Activated CD8-positive, alpha-beta memory T cell treated with anti-CD3 and anti-CD28 coated beads, Interleukin-2, amount 10 ng/mL, durations not matched to agents 7 days and 5 days (primary cell): ENCODE measurements at regions not wholly inside any gene's neighbourhood (a gene's known extent, or its start where the extent isn't known, plus 50 kb on each side); places are given as distances from the start of the nearest gene placed in this dataset.

Experiments
- ATAC-seq: fragments of 150-1000 bp; cut with Tn5 transposase; one replicate; pipeline ENCODE4 v1.10.0; 2021; ENCODE audit warnings: moderate library complexity
- CTCF ChIA-PET: fragments of 350-600 bp; sonication (Branson Sonifier 250); formaldehyde crosslinking; loops from one replicate; lab custom pipeline; 2021; ENCODE audit warnings: antibody characterized with exemption; lab: Charles Lee
- DNase-seq: peaks from one replicate; pipeline ENCODE4 v3.0.0-alpha.2; 2020
- H3K27ac Mint-ChIP-seq: one replicate; pipeline ENCODE4 v1.8.0; 2021; ENCODE audit warnings: mild to moderate bottlenecking, mixed read lengths
- H3K27me3 Mint-ChIP-seq: one replicate; pipeline ENCODE4 v1.8.0; 2021; ENCODE audit warnings: mixed read lengths
- H3K36me3 Mint-ChIP-seq: one replicate; pipeline ENCODE4 v1.8.0; 2021; ENCODE audit warnings: mild to moderate bottlenecking, mixed read lengths
- H3K4me1 Mint-ChIP-seq: one replicate; pipeline ENCODE4 v1.8.0; 2021; ENCODE audit warnings: mixed read lengths
- H3K4me3 Mint-ChIP-seq: one replicate; pipeline ENCODE4 v1.8.0; 2021; ENCODE audit warnings: mild to moderate bottlenecking, moderate library complexity, mixed read lengths
- H3K9me3 Mint-ChIP-seq: one replicate; pipeline ENCODE4 v1.8.0; 2022; ENCODE audit warnings: low read depth, mixed read lengths

DNA sequence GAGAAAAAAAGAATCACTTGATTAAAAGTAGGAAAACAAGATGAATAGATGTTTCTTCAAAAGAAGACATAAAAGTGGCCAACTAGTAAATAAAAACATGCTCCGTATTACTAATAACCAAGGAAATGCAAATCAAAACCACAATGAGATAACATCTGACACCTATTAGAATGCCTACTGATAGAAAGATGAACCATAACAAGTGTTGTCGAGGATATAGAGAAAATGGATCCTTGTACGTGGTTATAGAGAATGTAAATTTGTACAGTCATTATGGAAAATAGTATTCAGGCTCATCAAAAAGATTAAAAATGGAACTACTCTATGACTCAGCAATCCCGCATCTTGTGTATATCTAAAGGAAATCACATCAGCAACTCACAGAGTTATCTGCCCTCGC lies 415.8 kb upstream of the SLITRK5 start:
- no peak overlapping the region for H3K27ac Mint-ChIP-seq
- ATAC-seq, result no peak
- no peaks in the 10 kb centered on the region for H3K36me3 Mint-ChIP-seq
- H3K9me3 Mint-ChIP-seq, result peaks cover 6% of the 10 kb centered on the region
- CTCF ChIA-PET, result no interaction called here
- no peaks in the 10 kb centered on the region for H3K27me3 Mint-ChIP-seq
- DNase-seq, result no peak
- no peaks in the 10 kb centered on the region for H3K4me1 Mint-ChIP-seq
- no peak overlapping the region for H3K4me3 Mint-ChIP-seq

DNA sequence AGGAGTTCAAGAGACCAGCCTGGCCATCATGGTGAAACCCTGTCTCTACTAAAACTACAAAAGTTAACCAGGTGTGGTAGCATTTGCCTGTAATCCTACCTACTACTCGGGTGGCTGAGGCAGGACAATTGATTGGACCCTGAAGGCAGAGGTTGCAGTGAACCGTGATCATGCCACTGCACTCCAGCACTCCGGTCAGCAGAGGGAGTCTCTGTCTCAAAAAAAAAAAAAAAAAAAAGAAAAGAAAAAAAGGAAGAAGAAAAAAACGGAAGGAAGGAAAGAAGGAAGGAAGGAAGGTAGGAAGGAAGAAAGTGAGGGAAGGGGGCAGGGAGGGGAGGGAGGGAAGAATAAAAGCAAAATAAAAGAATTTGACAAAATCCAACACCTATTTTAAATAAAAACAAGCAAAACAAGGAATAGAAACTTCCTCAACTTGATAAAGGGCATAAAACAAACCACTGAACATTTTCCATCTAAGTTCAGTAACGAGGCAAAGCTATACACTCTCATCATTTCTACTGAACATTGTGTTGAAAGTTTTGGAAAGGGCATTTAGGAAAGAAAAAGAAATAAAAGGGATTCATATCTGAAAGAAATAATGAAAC lies 411.6 kb upstream of the SLITRK5 start:
- DNase-seq (no peak), ATAC-seq (no peak)
- Mint-ChIP-seq H3K4me3 (no peak overlapping the region), H3K27me3 (no peaks in the 10 kb centered on the region), H3K27ac (no peak overlapping the region), H3K36me3 (no peaks in the 10 kb centered on the region), H3K4me1 (no peaks in the 10 kb centered on the region), H3K9me3 (peaks cover 6% of the 10 kb centered on the region)
- CTCF ChIA-PET, result no interaction called here

GRCh38 chr13:87274209-87274819 lies 396.9 kb upstream of the SLITRK5 start:
- H3K27ac Mint-ChIP-seq, result no peak overlapping the region
- H3K4me3 Mint-ChIP-seq, result no peak overlapping the region
- no peak for DNase-seq
- no peaks in the 10 kb centered on the region for H3K4me1 Mint-ChIP-seq
- H3K36me3 Mint-ChIP-seq, result no peaks in the 10 kb centered on the region
- peaks cover 3% of the 10 kb centered on the region for H3K9me3 Mint-ChIP-seq
- ATAC-seq, result no peak
- CTCF ChIA-PET, result interaction anchor here (0.5 to 1.4 kb wide), 3 partner anchors 8 to 404 kb away, joined by 3 to 7 read pairs (median 5); no protein-coding TSS in a partner anchor
- H3K27me3 Mint-ChIP-seq, result no peaks in the 10 kb centered on the region

DNA sequence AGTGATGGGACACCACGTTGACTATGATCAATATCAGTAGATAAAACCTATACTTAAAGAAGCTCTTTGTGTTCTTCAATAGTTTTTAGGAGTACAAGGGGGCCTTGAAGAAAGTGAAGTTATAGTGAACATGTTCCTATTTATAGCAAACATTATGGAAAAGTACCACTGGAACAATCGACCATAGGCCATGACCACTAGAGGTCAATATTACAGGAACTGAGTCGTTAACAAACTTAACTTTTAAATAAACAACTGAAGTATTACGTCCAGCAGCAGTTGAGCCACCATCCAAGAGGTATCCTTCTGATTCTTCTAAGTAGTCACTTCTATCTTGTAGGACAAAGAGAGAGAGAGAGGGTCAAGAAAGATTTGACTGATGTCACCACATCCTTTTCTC lies 391.0 kb upstream of the SLITRK5 start:
- DNase-seq, result no peak
- CTCF ChIA-PET, result no interaction called here
- ATAC-seq, result no peak
- H3K27ac Mint-ChIP-seq, result no peak overlapping the region
- H3K4me3 Mint-ChIP-seq, result no peak overlapping the region
- H3K9me3 Mint-ChIP-seq, result peaks cover 3% of the 10 kb centered on the region
- no peaks in the 10 kb centered on the region for H3K27me3 Mint-ChIP-seq
- H3K4me1 Mint-ChIP-seq, result no peaks in the 10 kb centered on the region
- no peaks in the 10 kb centered on the region for H3K36me3 Mint-ChIP-seq

- no peaks in the 10 kb centered on the region for H3K4me1 Mint-ChIP-seq
- DNase-seq (no peak), ATAC-seq (no peak)
- no peak overlapping the region for H3K4me3 Mint-ChIP-seq
- CTCF ChIA-PET, result no interaction called here
- peaks cover 4% of the 10 kb centered on the region for H3K9me3 Mint-ChIP-seq
- no peak overlapping the region for H3K27ac Mint-ChIP-seq
- no peaks in the 10 kb centered on the region for H3K36me3 Mint-ChIP-seq
- H3K27me3 Mint-ChIP-seq, result no peaks in the 10 kb centered on the region
Observed at GRCh38 chr13:87287721-87288120, 383.4 kb upstream of the SLITRK5 start.

DNA sequence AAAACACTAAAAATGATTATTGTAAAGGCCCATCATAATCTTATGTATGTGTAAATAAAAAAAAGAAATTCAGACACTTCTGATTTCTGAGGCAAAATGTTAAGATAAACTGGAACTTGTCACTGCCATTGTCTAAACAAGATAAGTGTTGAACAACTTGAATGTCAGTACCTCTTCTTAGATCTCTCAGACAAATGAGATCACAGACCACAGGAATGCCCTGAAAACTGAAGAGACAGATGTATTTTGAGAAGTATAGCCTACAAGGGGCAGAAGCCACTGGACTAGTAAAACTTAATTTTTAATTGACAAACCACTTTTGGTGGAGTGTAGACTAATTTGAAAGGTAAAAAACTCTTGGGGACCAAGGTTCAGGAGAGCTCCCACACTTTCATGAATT lies 375.5 kb upstream of the SLITRK5 start:
- peaks cover 15% of the 10 kb centered on the region for H3K9me3 Mint-ChIP-seq
- H3K27me3 Mint-ChIP-seq, result no peaks in the 10 kb centered on the region
- no peak for DNase-seq
- CTCF ChIA-PET, result no interaction called here
- H3K4me3 Mint-ChIP-seq, result no peak overlapping the region
- no peaks in the 10 kb centered on the region for H3K36me3 Mint-ChIP-seq
- no peak for ATAC-seq
- no peak overlapping the region for H3K27ac Mint-ChIP-seq
- no peaks in the 10 kb centered on the region for H3K4me1 Mint-ChIP-seq

DNA sequence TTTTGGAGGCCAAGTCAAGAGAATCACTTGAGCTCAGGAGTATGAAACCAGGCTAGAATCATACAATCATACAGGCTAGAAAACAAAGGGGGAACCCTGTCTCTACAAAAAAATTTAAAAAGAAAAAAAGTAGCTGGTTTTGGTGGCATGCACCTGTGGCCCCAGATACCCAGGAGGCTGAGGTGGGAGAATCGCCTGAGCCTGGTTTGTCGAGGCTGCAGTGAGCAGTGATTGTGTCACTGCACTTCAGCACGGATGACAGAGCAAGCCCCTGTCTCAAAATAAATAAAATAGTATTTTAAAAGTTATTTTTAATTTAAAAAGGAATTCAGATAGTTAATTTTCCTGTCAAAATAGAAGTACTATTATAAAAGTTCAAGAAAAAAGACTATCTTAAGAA lies 369.1 kb upstream of the SLITRK5 start:
- no peak overlapping the region for H3K27ac Mint-ChIP-seq
- H3K4me3 Mint-ChIP-seq, result no peak overlapping the region
- H3K27me3 Mint-ChIP-seq, result no peaks in the 10 kb centered on the region
- H3K9me3 Mint-ChIP-seq, result peaks cover 4% of the 10 kb centered on the region
- DNase-seq (no peak), ATAC-seq (no peak)
- H3K36me3 Mint-ChIP-seq, result no peaks in the 10 kb centered on the region
- CTCF ChIA-PET, result no interaction called here
- no peaks in the 10 kb centered on the region for H3K4me1 Mint-ChIP-seq

- H3K36me3 Mint-ChIP-seq, result no peaks in the 10 kb centered on the region
- no peak for ATAC-seq
- no peak overlapping the region for H3K4me3 Mint-ChIP-seq
- no peaks in the 10 kb centered on the region for H3K27me3 Mint-ChIP-seq
- CTCF ChIA-PET, result no interaction called here
- H3K9me3 Mint-ChIP-seq, result peaks cover 4% of the 10 kb centered on the region
- H3K27ac Mint-ChIP-seq, result no peak overlapping the region
- no peaks in the 10 kb centered on the region for H3K4me1 Mint-ChIP-seq
- DNase-seq, result no peak
Observed at GRCh38 chr13:87302931-87303330, 368.2 kb upstream of the SLITRK5 start.

DNA sequence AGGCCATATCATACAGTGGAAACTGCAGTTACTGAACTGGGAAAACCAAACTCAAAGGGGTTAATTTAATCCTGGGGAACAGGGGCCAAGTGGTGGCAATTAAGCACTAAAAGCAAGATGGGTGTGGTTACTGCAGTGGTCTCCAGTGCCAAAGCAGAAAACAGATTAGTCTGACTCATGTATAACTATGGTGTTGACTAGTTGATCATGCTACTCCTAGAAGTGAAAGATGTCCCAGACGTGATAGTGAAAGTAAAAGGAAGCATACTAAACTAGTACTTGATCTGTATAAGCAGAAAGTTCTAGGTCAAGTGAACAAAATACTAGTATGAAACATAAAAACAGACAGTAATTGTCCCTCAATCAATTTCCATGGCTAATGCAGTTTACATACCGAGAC lies 360.0 kb upstream of the SLITRK5 start:
- no peak overlapping the region for H3K27ac Mint-ChIP-seq
- DNase-seq (no peak), ATAC-seq (no peak)
- no peak overlapping the region for H3K4me3 Mint-ChIP-seq
- H3K27me3 Mint-ChIP-seq, result no peaks in the 10 kb centered on the region
- CTCF ChIA-PET, result no interaction called here
- H3K9me3 Mint-ChIP-seq, result peaks cover 4% of the 10 kb centered on the region
- H3K4me1 Mint-ChIP-seq, result no peaks in the 10 kb centered on the region
- no peaks in the 10 kb centered on the region for H3K36me3 Mint-ChIP-seq

DNA sequence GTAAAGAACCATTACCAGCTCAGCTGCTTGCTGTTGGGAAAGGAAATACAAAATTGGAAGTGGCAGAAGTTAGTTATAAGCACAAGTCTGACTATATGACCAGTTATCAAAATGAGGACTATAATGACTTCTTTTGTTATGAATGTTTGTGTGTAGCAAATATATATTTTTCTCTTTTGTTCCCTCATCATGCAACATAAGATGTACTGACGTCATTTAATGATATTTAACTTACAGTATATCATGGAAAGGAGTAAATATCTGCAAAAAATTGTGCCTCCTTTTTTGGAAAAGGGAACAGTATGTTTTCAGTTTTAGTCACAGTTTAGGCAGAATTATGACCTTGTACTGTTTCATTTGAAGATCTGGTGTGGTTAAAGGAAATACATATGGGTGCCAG lies 356.3 kb upstream of the SLITRK5 start:
- no peak for ATAC-seq
- Mint-ChIP-seq H3K36me3 (no peaks in the 10 kb centered on the region), H3K4me3 (no peak overlapping the region), H3K4me1 (no peaks in the 10 kb centered on the region), H3K27ac (no peak overlapping the region), H3K27me3 (no peaks in the 10 kb centered on the region), H3K9me3 (peaks cover 2% of the 10 kb centered on the region)
- CTCF ChIA-PET, result no interaction called here
- DNase-seq, result no peak

GRCh38 chr13:87322386-87322785 lies 348.8 kb upstream of the SLITRK5 start:
- ATAC-seq, result no peak

DNA sequence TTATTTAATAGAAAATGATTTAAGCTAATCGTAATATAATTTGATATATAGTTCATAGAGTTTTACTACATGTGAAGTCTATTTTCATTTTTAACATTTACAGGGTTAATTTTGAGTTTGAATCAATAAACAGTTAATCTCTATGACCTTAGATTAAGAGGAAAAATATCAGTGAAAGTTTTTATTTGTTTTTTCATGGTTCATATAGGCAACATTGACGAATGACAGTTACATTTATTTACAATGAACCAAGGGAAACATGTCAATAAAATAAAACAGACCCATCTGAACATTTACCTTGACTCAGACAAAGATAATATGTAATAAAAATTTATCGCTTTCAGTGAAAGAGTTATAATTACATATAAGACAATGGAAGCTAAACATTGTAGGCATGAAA lies 346.6 kb upstream of the SLITRK5 start:
- no peak for DNase-seq
- CTCF ChIA-PET, result no interaction called here
- Mint-ChIP-seq H3K4me1 (no peaks in the 10 kb centered on the region), H3K4me3 (no peak overlapping the region), H3K27ac (no peak overlapping the region), H3K9me3 (peaks cover 3% of the 10 kb centered on the region), H3K36me3 (no peaks in the 10 kb centered on the region), H3K27me3 (no peaks in the 10 kb centered on the region)
- no peak for ATAC-seq

More at GRCh38 chr13:87322386-87322785, 348.8 kb upstream of the SLITRK5 start:
- H3K27me3 Mint-ChIP-seq, result no peaks in the 10 kb centered on the region
- no peak for DNase-seq
- peaks cover 2% of the 10 kb centered on the region for H3K9me3 Mint-ChIP-seq
- no peaks in the 10 kb centered on the region for H3K36me3 Mint-ChIP-seq
- CTCF ChIA-PET, result no interaction called here
- no peak overlapping the region for H3K4me3 Mint-ChIP-seq
- no peak overlapping the region for H3K27ac Mint-ChIP-seq
- H3K4me1 Mint-ChIP-seq, result no peaks in the 10 kb centered on the region

DNA sequence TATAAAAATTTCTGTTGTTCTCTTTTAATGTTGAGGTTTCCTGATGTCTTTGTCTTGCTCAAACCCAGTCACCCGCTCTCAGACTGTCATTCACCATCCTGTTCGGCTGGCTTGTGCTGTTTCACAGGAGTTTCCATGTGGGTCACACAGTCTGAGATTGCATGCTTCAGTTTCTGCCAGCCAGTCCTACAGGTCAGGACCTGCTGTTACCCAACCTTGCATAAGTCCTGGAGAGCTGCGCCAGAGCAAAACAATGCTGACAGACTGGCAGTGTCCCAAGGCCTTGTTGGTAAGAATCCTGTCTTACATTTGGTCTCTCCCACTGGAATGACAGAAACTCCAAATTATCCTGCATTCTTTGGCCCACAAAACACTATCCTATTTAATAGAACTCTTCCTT lies 340.0 kb upstream of the SLITRK5 start:
- no peak overlapping the region for H3K27ac Mint-ChIP-seq
- no peaks in the 10 kb centered on the region for H3K36me3 Mint-ChIP-seq
- CTCF ChIA-PET, result no interaction called here
- H3K4me3 Mint-ChIP-seq, result no peak overlapping the region
- DNase-seq (no peak), ATAC-seq (no peak)
- peaks cover 3% of the 10 kb centered on the region for H3K9me3 Mint-ChIP-seq
- no peaks in the 10 kb centered on the region for H3K4me1 Mint-ChIP-seq
- H3K27me3 Mint-ChIP-seq, result no peaks in the 10 kb centered on the region

GRCh38 chr13:87333599-87333998 lies 337.6 kb upstream of the SLITRK5 start:
- CTCF ChIA-PET, result no interaction called here
- H3K4me1 Mint-ChIP-seq, result no peaks in the 10 kb centered on the region
- H3K4me3 Mint-ChIP-seq, result no peak overlapping the region
- no peak overlapping the region for H3K27ac Mint-ChIP-seq
- ATAC-seq (no peak), DNase-seq (no peak)
- H3K36me3 Mint-ChIP-seq, result no peaks in the 10 kb centered on the region
- H3K9me3 Mint-ChIP-seq, result no peaks in the 10 kb centered on the region
- no peaks in the 10 kb centered on the region for H3K27me3 Mint-ChIP-seq
